ENCODE measurements at regions not wholly inside any gene's neighbourhood (a gene's known extent, or its start where the extent isn't known, plus 50 kb on each side); places are given as distances from the start of the nearest gene placed in this dataset.

DNA sequence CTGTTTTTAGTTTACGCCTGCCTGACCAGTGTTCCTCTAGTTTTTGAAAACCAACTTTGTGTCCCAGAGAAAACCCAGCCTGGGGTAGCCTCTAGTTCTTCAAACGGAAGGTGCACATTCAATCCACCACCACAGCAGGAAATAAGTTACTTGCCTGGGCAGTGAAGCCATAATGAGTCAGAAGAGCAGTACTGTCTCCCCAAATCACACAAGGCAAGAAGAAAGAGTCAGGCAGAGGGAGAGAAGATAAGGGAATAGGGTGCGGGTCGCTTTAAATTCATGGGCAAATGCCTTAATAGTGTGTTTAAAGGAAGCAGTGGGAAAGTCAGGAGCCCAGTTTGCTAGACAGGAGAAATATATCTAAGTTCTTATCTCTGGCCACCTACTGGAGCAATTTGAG, 333.8 kb upstream of the GRIA3 start:
- TF ChIP-seq, protein P1, sequence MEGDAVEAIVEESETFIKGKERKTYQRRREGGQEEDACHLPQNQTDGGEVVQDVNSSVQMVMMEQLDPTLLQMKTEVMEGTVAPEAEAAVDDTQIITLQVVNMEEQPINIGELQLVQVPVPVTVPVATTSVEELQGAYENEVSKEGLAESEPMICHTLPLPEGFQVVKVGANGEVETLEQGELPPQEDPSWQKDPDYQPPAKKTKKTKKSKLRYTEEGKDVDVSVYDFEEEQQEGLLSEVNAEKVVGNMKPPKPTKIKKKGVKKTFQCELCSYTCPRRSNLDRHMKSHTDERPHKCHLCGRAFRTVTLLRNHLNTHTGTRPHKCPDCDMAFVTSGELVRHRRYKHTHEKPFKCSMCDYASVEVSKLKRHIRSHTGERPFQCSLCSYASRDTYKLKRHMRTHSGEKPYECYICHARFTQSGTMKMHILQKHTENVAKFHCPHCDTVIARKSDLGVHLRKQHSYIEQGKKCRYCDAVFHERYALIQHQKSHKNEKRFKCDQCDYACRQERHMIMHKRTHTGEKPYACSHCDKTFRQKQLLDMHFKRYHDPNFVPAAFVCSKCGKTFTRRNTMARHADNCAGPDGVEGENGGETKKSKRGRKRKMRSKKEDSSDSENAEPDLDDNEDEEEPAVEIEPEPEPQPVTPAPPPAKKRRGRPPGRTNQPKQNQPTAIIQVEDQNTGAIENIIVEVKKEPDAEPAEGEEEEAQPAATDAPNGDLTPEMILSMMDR (conservative IDR thresholded peaks at IDR 0.05) = no peak
- Mint-ChIP-seq H3K36me3 (ENCODE audit: low read depth) (no peaks in the 10 kb centered on the region), H3K27ac (ENCODE audit: unreplicated experiment) (no peak overlapping the region), H3K9me3 (peaks cover 12% of the 10 kb centered on the region), H3K27me3 (ENCODE audit: low read depth) (no peaks in the 10 kb centered on the region), H3K4me1 (no peaks in the 10 kb centered on the region), H3K4me3 (no peak overlapping the region)
- DNase-seq (ENCODE audit: low read depth, low spot score) = no peak

GRCh38 chrX:122856205-122856604, 327.9 kb upstream of the GRIA3 start:
- DNase-seq (ENCODE audit: low read depth, low spot score) = no peak
- Mint-ChIP-seq H3K9me3 (peaks cover 10% of the 10 kb centered on the region), H3K27me3 (ENCODE audit: low read depth) (no peaks in the 10 kb centered on the region)

GRCh38 chrX:122857734-122858133, 326.3 kb upstream of the GRIA3 start:
- TF ChIP-seq, protein P1 (conservative IDR thresholded peaks at IDR 0.05) = no peak
- DNase-seq (ENCODE audit: low read depth, low spot score) = no peak
- Mint-ChIP-seq H3K27ac (ENCODE audit: unreplicated experiment) (no peak overlapping the region), H3K4me3 (no peak overlapping the region), H3K36me3 (ENCODE audit: low read depth) (no peaks in the 10 kb centered on the region), H3K9me3 (peaks cover 15% of the 10 kb centered on the region), H3K4me1 (no peaks in the 10 kb centered on the region), H3K27me3 (ENCODE audit: low read depth) (no peaks in the 10 kb centered on the region)

More at GRCh38 chrX:122856205-122856604, 327.9 kb upstream of the GRIA3 start:
- Mint-ChIP-seq H3K4me3 (no peak overlapping the region), H3K36me3 (ENCODE audit: low read depth) (no peaks in the 10 kb centered on the region), H3K27ac (ENCODE audit: unreplicated experiment) (no peak overlapping the region), H3K4me1 (no peaks in the 10 kb centered on the region)
- TF ChIP-seq, protein P1 (conservative IDR thresholded peaks at IDR 0.05) = no peak

DNA sequence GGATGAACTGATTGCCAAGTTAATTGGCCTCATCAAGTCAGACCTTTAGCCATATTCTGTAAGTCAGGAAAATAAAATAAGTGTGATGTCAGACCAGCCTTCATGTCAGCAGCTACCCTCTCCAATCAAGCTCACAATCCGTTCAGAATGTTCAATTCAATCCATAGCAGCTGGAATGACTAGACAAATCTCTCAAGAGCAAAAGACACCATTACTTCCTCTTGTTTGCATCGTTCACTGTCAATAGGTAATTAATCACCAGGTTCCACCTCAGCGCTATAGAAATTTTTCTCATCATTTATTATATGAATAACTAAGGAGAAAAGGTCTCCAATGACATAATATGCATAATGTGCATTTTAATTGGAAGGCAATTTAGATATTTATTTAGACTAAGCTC, 321.0 kb upstream of the GRIA3 start:
- no peaks in the 10 kb centered on the region for H3K4me1 Mint-ChIP-seq
- TF ChIP-seq, protein P1 (conservative IDR thresholded peaks at IDR 0.05) = no peak
- no peaks in the 10 kb centered on the region for H3K36me3 Mint-ChIP-seq (ENCODE audit: low read depth)
- no peak for DNase-seq (ENCODE audit: low read depth, low spot score)
- H3K4me3 Mint-ChIP-seq = no peak overlapping the region
- H3K9me3 Mint-ChIP-seq = peaks cover 11% of the 10 kb centered on the region
- no peaks in the 10 kb centered on the region for H3K27me3 Mint-ChIP-seq (ENCODE audit: low read depth)
- H3K27ac Mint-ChIP-seq (ENCODE audit: unreplicated experiment) = no peak overlapping the region

GRCh38 chrX:122866532-122866931, 317.5 kb upstream of the GRIA3 start:
- no peak for DNase-seq (ENCODE audit: low read depth, low spot score)
- Mint-ChIP-seq H3K9me3 (peaks cover 8% of the 10 kb centered on the region), H3K4me1 (no peaks in the 10 kb centered on the region), H3K27ac (ENCODE audit: unreplicated experiment) (no peak overlapping the region), H3K4me3 (no peak overlapping the region), H3K27me3 (ENCODE audit: low read depth) (no peaks in the 10 kb centered on the region), H3K36me3 (ENCODE audit: low read depth) (no peaks in the 10 kb centered on the region)
- TF ChIP-seq, protein P1 (conservative IDR thresholded peaks at IDR 0.05) = no peak

DNA sequence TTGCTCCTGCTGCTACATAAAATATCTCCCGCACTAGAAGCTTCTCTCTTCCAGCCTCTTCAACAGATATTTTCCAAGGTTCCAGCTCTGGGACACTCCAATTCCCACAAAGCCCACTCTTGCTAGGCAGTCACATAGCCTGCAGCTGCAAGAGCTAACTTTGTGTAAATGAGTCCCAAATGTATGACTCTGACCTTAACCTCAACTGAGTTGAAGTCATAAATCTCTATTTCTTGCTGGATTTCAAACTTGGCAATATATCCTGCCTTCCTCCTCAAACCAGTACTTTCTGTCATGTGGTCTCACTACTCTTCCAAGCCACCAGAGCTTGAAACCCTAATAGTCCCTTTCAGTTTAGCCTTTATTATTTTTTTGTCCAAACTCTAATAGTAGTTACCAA, 315.4 kb upstream of the GRIA3 start:
- H3K4me1 Mint-ChIP-seq = no peaks in the 10 kb centered on the region
- TF ChIP-seq, protein P1 (conservative IDR thresholded peaks at IDR 0.05) = no peak
- H3K4me3 Mint-ChIP-seq = no peak overlapping the region
- no peak for DNase-seq (ENCODE audit: low read depth, low spot score)
- no peaks in the 10 kb centered on the region for H3K36me3 Mint-ChIP-seq (ENCODE audit: low read depth)
- H3K27me3 Mint-ChIP-seq (ENCODE audit: low read depth) = no peaks in the 10 kb centered on the region
- H3K27ac Mint-ChIP-seq (ENCODE audit: unreplicated experiment) = no peak overlapping the region
- peaks cover 4% of the 10 kb centered on the region for H3K9me3 Mint-ChIP-seq

Measured in neural crest cell (in vitro differentiated cells).